NCI-H524 treated with DMSO at 0.1 percent for 48 hours (cell line): ENCODE measurements at regions not wholly inside any gene's neighbourhood (a gene's known extent, or its start where the extent isn't known, plus 50 kb on each side); places are given as distances from the start of the nearest gene placed in this dataset.
"Not testable (repeated sequence)": the region's sequence is repeated elsewhere in the genome, so short reads cannot be mapped to it uniquely, and the experiment has no call there.

Experiments used
- DNase-seq: peaks from one replicate; lab custom pipeline; 2025; lab: John Stamatoyannopoulos, UW

DNA sequence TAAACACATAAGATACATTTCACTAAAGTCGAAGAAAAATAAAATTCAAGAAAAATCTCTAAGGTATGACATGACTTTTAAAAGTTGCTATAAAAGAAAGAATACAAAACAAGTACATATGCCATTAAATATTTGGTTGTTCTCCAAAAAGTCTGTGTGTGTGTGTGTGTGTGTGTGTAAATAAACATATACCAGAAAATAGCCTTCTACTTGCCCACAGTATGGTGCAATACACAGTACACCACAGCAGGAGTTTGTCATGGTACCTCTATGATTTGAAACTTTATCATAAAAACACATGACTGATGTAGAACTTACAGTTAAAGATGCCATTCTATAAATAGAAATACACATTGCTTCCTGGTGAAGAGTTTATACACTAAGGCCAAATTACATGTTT is 692.7 kb upstream of the MGAT4C start:
- no peak for DNase-seq

- no peak for DNase-seq
Observed at GRCh38 chr12:86945685-86946196, 689.5 kb upstream of the MGAT4C start.

DNA sequence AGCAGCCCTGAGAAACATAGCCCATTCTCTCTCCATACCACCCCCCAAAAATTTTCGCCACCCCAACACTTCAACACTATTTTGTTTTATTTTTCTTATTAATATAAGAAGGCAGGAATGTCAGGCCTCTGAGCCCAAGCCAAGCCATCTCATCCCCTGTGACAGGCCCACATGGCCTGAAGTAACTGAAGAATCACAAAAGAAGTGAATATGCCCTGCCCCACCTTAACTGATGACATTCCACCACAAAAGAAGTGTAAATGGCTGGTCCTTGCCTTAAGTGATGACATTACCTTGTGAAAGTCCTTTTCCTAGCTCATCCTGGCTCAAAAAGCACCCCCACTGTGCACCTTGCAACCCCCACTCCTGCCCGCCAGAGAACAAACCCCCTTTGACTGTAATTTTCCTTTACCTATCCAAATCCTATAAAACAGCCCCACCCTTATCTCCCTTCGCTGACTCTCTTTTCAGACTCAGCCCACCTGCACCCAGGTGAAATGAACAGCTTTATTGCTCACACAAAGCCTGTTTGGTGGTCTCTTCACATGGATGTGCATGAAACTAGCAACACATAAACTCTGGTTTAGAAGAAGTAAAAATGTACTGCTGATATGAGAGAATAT is 688.1 kb upstream of the MGAT4C start:
- DNase-seq = not testable (repeated sequence)

GRCh38 chr12:86931714-86932113 is 675.5 kb upstream of the MGAT4C start:
- no peak for DNase-seq

DNA sequence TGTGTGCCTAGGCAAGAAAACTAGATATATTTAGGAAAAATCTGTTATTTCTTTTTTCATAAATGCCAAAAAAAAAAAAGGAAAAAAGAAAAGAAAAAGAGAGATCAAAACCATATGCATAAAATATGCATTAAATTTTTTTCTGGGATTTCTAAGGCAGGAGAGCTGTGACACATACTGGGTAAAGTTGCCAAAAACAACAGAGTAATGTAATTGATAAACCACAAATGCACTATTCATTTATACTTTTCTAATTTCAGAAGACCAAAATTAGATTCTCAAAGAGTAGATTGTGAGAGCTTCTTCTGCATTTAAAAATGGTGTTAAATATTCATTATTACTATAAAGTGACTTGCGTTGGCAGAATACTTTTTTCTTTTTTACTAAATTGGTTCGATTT is 673.8 kb upstream of the MGAT4C start:
- DNase-seq = no peak

DNA sequence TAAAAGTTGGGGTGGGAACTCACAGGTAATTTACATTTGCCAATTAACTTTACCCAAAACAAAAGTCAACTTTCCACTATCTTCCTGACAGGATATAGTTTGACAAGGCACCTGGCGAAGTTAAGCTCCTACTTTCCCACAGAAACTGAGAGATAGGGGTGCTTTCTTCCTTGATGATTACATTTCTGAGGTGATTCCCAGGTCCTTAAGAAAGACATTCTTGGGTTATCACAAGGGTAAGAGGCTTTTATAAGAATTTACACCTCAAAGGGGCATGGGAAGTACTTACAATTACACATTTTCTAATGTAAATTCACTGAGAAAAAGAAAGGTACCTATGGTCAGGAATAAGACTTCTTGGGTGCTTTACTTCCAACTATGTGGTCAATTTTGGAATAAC is 660.9 kb upstream of the MGAT4C start:
- no peak for DNase-seq

GRCh38 chr12:86914721-86915120 is 658.5 kb upstream of the MGAT4C start:
- DNase-seq = no peak

- no peak for DNase-seq
Observed at GRCh38 chr12:86911973-86912372, 655.8 kb upstream of the MGAT4C start.

GRCh38 chr12:86903159-86903558 is 647.0 kb upstream of the MGAT4C start:
- no peak for DNase-seq

GRCh38 chr12:86860776-86861175 is 604.6 kb upstream of the MGAT4C start:
- no peak for DNase-seq

DNA sequence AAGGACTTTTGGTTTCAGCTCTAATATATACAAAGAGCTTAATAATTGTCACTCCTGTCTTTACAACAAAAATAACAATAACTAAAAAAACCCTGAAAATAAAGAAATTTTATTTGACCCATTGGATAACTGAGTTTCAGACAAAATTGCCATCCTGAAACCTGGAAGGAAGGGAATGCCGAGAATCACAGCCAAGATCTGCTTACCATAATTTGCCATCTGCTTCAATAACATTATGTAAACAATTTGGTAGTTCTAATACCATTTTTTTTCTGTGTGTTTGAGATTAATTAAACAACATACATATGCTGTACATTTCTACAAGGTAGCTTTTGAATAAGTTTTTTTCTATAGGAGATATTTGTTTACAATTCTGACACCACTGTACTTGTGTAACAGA is 596.3 kb upstream of the MGAT4C start:
- DNase-seq = no peak

- no peak for DNase-seq
Observed at GRCh38 chr12:86838711-86839110, 582.5 kb upstream of the MGAT4C start.

GRCh38 chr12:86838260-86838659 is 582.1 kb upstream of the MGAT4C start:
- no peak for DNase-seq

DNA sequence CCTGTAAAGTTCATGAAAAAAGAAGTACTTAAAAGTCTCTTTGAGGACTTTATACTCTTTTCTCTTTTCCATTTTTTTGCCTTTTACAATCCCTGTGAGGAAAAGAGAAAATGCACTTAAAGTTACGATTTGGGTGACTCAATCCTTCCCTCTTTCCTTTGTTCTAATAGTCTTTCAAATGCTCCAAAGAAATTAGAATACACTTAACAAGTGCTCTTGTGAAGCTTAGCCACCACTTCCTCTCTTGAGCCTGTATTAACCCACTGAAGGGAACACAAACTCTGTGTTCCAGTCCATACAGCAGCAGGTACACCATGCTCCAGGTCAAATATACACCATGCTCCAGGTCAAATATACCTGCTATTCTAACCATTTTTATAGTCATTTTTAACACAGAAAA is 581.1 kb upstream of the MGAT4C start:
- DNase-seq = no peak

- DNase-seq = no peak
Observed at GRCh38 chr12:86834217-86834616, 578.0 kb upstream of the MGAT4C start.

GRCh38 chr12:86827409-86827808 is 571.2 kb upstream of the MGAT4C start:
- no peak for DNase-seq

DNA sequence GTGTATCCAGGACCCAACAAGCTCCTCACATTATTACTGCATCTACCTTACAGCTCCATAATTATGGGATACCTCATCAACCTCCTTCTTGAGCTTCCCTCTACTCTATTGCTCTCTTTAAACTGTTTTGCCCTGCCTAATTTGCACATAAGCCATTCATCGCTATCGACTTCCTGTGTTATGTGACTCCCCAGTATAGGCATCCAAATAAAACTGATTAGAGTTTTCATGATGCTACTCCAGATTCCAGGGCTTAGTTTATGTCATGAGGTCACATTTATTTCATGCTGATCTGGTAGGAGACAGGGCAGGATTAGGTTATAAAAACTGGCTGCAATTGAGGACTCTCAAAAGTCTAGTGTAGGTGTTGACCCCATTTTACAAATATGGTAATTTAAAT is 569.9 kb upstream of the MGAT4C start:
- DNase-seq = no peak

DNA sequence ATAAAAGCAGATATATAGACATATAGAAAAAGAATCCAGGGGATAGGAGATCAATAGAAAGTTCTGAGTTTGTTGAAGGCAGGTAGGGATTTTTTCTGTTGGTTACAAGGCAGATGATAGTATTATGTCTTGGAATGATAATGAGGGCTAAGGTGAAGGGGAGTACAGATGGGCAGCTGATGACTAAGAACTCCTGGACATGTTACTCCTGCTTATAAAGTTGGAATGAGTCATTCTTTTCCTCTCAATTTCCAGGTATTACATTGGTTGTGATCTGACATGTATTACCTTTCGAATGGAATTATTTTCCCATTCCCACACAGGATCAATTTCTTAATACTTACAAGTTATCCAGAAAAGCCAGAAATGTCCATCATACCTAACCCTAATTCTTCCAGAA is 545.2 kb upstream of the MGAT4C start:
- no peak for DNase-seq

DNA sequence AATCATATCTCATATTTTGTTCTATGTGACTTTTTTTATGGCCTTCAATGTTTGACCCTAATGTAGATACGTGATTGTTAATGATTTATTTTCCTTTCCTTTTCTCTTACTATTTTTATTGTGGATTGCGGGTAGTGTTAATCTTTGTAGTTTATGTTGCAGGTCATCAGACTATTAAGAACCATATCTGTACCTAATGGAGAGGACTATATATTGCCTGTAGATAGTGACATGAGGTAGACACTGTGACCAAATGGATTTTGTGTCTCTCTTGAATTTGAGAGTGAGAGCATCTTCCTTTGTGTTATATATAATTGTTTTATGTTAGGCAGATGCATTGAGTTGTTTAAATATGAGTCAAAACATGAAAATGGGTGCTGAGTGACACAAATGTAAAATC is 543.4 kb upstream of the MGAT4C start:
- no peak for DNase-seq

DNA sequence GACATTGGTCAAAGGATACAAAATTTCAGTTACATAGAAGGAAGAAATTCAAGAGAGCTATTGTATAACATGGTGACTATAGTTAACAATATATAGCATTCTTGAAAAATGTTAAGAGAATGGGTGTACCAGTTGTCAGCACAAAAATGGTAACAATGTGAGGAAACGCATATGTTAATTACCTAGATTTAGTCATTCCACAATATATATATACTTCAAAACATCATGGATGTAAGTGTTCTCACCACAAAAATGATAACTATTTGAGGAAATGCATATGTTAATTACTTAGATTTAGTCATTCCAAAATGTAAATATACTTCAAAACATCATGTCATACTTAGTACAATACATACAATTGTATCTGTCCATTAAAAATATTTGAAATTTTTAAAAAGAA is 540.4 kb upstream of the MGAT4C start:
- no peak for DNase-seq

- no peak for DNase-seq
Observed at GRCh38 chr12:86788661-86789060, 532.5 kb upstream of the MGAT4C start.

DNA sequence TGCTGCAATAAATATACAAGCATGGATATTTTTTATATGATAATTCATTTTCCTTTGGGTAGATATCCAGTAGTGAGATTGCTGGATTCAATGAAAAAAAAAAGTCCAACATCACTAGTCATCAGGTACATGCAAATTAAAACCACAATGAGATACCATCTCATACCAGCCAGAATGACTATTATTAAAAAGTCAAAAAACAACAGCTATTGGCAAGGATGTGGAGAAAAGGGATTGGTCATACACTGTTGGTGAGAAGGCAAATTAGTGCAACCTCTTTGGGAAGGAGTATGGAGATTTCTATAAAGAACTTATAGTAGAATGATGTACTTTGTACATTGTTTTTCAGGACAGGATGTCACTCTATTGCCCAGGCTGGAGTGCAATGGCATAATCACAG is 531.2 kb upstream of the MGAT4C start:
- DNase-seq = no peak

DNA sequence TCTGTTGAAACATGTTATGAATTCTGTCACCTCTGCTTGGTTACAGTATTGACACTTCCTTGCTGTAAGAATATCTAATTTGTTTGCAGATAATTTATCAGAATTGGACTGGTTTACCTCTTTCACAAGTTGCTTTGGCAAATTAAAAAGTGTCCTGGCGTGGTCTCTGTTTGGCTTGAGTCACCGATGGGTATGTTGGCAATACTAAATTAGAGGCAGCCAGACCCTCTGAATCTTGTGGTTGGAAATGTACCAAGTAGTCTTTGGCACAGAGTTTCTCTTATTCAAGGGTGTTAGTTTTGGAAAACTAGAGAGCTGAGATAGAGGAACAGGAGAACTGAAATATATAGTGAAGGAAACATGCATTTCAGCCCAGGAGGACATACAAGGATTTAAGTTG is 521.1 kb upstream of the MGAT4C start:
- DNase-seq = no peak

DNA sequence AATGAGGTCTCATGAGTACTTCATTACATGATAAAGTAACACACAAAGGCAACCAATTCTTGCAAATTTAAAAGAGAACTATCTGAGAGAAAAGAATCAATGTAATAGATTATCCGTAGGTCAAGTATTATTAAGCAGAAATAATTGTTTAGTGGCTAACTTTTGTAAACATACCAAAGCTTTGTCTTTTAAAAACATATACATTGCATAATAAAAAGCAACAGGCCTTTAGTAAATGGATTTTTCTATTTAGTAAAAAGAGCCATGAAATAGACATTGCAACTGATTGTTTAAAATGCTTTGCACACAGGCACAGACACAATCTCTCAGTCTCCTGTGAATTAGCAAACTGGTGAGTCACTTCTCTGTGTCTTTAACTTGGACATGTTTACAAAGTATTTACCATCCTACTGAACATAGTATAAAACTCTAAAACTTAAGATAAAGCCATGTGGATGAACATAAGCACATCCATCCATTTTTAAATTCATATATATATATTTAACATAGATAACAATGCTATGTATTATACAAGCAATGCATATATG is 518.7 kb upstream of the MGAT4C start:
- no peak for DNase-seq
